SK-N-SH (cell line): ENCODE measurements at regions not wholly inside any gene's neighbourhood (a gene's known extent, or its start where the extent isn't known, plus 50 kb on each side); places are given as distances from the start of the nearest gene placed in this dataset.

Experiments used
- CTCF ChIP-seq: fragments of 200-600 bp; sonication (generic); IDR thresholded peaks from 2 replicates; pipeline ENCODE4 v1.6.1; 2017; ENCODE audit warnings: antibody characterized with exemption, mild to moderate bottlenecking, moderate library complexity
- EP300 ChIP-seq, 2 experiments: IDR thresholded peaks; 2 replicates each; pipeline versions ENCODE4 v1.4.0 to v1.6.1; 2012; ENCODE audit warnings: borderline replicate concordance in 1 of 2, low read depth in 1 of 2, low read length in 1 of 2
- EZH2phosphoT487 ChIP-seq: fragments of 200-600 bp; sonication (generic); IDR thresholded peaks from 2 replicates; pipeline ENCODE4 v1.6.1; 2017; ENCODE audit warnings: low read depth, mixed run types, mild to moderate bottlenecking, antibody characterized with exemption, moderate library complexity, borderline replicate concordance
- IRF3 ChIP-seq: fragments of 150-350 bp; IDR thresholded peaks from 2 replicates; pipeline ENCODE4 v1.6.1; 2016; ENCODE audit warnings: mild to moderate bottlenecking, low read depth, low read length
- MAX ChIP-seq: IDR thresholded peaks from 2 replicates; pipeline ENCODE4 v1.4.0; 2012; ENCODE audit warnings: low read depth
- NFIC ChIP-seq: IDR thresholded peaks from 2 replicates; pipeline ENCODE4 v1.4.0; 2012; ENCODE audit warnings: borderline replicate concordance
- PBX3 ChIP-seq: IDR thresholded peaks from 2 replicates; pipeline ENCODE4; 2012
- POLR2AphosphoS5 ChIP-seq: IDR thresholded peaks from 2 replicates; pipeline ENCODE4 v1.6.1; 2012; ENCODE audit warnings: low read depth, low read length
- RAD21 ChIP-seq: IDR thresholded peaks from 2 replicates; pipeline ENCODE4 v1.6.1; 2012; ENCODE audit warnings: mild to moderate bottlenecking, low read length
- REST ChIP-seq: IDR thresholded peaks from 2 replicates; pipeline ENCODE4 v1.6.1; 2012; ENCODE audit warnings: mild to moderate bottlenecking, low read depth, low read length, moderate library complexity
- RFX5 ChIP-seq: IDR thresholded peaks from 2 replicates; pipeline ENCODE4 v1.6.1; 2012; ENCODE audit warnings: mild to moderate bottlenecking, improper control_type of control experiment, low read length
- ZBTB33 ChIP-seq: IDR thresholded peaks from 2 replicates; pipeline ENCODE4 v1.4.0; 2012; ENCODE audit warnings: low read depth, borderline replicate concordance

GRCh38 chr4:136055360-136055759 lies 1476.9 kb downstream of the PCDH18 start:
- TF ChIP-seq EP300 (IDR thresholded peaks at IDR 0.05; ENCODE audit: borderline replicate concordance in 1 of 2, low read depth in 1 of 2, low read length in 1 of 2) (no peak), CTCF (no peak), MAX (no peak), POLR2AphosphoS5 (no peak), EZH2phosphoT487 (no peak), RFX5 (no peak), ZBTB33 (no peak), PBX3 (no peak), REST (no peak), RAD21 (no peak), IRF3 (no peak), NFIC (no peak)
